B cell (primary cell): ENCODE measurements at regions not wholly inside any gene's neighbourhood (a gene's known extent, or its start where the extent isn't known, plus 50 kb on each side); places are given as distances from the start of the nearest gene placed in this dataset.

ENCODE experiments used
- ATAC-seq: fragments of 200-7000 bp; cut with Tn5 transposase; one replicate; pipeline ENCODE4 v1.10.0; 2021; ENCODE audit warnings: low read depth, mild to moderate bottlenecking, moderate number of reproducible peaks, moderate library complexity
- CTCF ChIA-PET: fragments of 350-600 bp; sonication (Branson Sonifier 250); formaldehyde crosslinking; loops from one replicate; lab custom pipeline; 2021; ENCODE audit warnings: antibody characterized with exemption, inconsistent platforms; lab: Charles Lee
- POLR2A ChIA-PET: fragments of 350-600 bp; sonication (Branson Sonifier 250); formaldehyde crosslinking; loops from one replicate; lab custom pipeline; 2021; ENCODE audit warnings: antibody characterized with exemption; lab: Charles Lee
- DNase-seq: peaks from one replicate; pipeline ENCODE4 v3.0.0; 2013
- H2AFZ ChIP-seq: 2 replicates; pipeline ENCODE4 v1.6.1; 2012; ENCODE audit warnings: mild to moderate bottlenecking, low read depth, low read length; ENCODE audit not compliant: insufficient read depth, poor library complexity, severe bottlenecking
- H3K27ac ChIP-seq, 2 donors: 1 replicate in 1 of 2; 2 replicates in 1 of 2; pipeline ENCODE4 v1.5.1; 2012 to 2013; ENCODE audit warnings: low read length in 2 of 2, mild to moderate bottlenecking in 2 of 2, moderate library complexity in 1 of 2
- H3K27me3 ChIP-seq, 4 experiments: fragments of 200-600 bp in 1 of 4; sonication (generic) in 1 of 4; replicated peaks in 1 of 4; 1 replicate in 2 of 4; 2 replicates in 2 of 4; pipeline versions ENCODE4 v1.6.1 to v1.7.0; 2013 to 2016; ENCODE audit warnings: low read length in 3 of 4, mild to moderate bottlenecking in 2 of 4, mixed read lengths in 1 of 4, moderate library complexity in 1 of 4; ENCODE audit not compliant: insufficient read depth in 4 of 4, control insufficient read depth in 3 of 4; ENCODE audit errors: control extremely low read depth in 1 of 4
- H3K36me3 ChIP-seq, 2 experiments: replicated peaks in 1 of 2; 1 replicate in 1 of 2; 2 replicates in 1 of 2; pipeline versions ENCODE4 v1.6.1 to v1.7.1; 2013; ENCODE audit warnings: low read length in 1 of 2; ENCODE audit not compliant: insufficient read depth in 2 of 2, control insufficient read depth in 1 of 2; ENCODE audit errors: control extremely low read depth in 1 of 2, extremely low read depth in 1 of 2
- H3K4me1 ChIP-seq, 2 donors: fragments of 200-600 bp in 1 of 2; sonication (generic) in 1 of 2; 1 replicate in 1 of 2; 2 replicates in 1 of 2; pipeline versions ENCODE4 v1.5.1 to v1.6.1; 2013 to 2017; ENCODE audit warnings: low read length in 2 of 2; ENCODE audit not compliant: control insufficient read depth in 2 of 2, insufficient read depth in 2 of 2
- H3K4me2 ChIP-seq: replicated peaks from 2 replicates; pipeline ENCODE3; 2012; ENCODE audit warnings: mild to moderate bottlenecking, low read depth, low read length; ENCODE audit not compliant: poor library complexity, severe bottlenecking
- H3K4me3 ChIP-seq, 5 experiments: fragments of 200-600 bp in 1 of 5; sonication (generic) in 1 of 5; 1 replicate in 3 of 5; 2 replicates in 2 of 5; pipeline versions ENCODE4 v1.5.1 to v1.7.0; 2011 to 2016; ENCODE audit warnings: low read length in 4 of 5, mild to moderate bottlenecking in 4 of 5, low read depth in 2 of 5, control low read depth in 1 of 5, moderate library complexity in 1 of 5; ENCODE audit not compliant: insufficient read depth in 1 of 5; ENCODE audit errors: control extremely low read depth in 1 of 5, extremely low read depth in 1 of 5
- H3K79me2 ChIP-seq: fragments of 200-600 bp; sonication (generic); one replicate; pipeline ENCODE4 v1.6.0; 2016; ENCODE audit warnings: low read length; ENCODE audit not compliant: control insufficient read depth, insufficient read depth
- H3K9ac ChIP-seq: fragments of 200-600 bp; sonication (generic); 2 replicates; pipeline ENCODE4 v1.6.1; 2017; ENCODE audit warnings: mild to moderate bottlenecking, low read length, moderate library complexity
- H3K9me3 ChIP-seq, 3 donors: one replicate each; pipeline versions ENCODE4 v1.6.1 to v1.7.1; 2013; ENCODE audit warnings: low read length in 2 of 3; ENCODE audit not compliant: control insufficient read depth in 2 of 3, insufficient read depth in 1 of 3; ENCODE audit errors: control extremely low read depth in 1 of 3
- H4K20me1 ChIP-seq: 2 replicates; pipeline ENCODE4 v1.6.0; 2012; ENCODE audit warnings: mild to moderate bottlenecking, low read length; ENCODE audit not compliant: insufficient read depth, control insufficient read depth, poor library complexity, severe bottlenecking
- H3K27ac Mint-ChIP-seq: one replicate; pipeline ENCODE4 v1.8.0; 2021; ENCODE audit warnings: mixed read lengths
- H3K27me3 Mint-ChIP-seq: one replicate; pipeline ENCODE4 v1.8.0; 2021; ENCODE audit warnings: mixed read lengths
- H3K4me1 Mint-ChIP-seq: one replicate; pipeline ENCODE4 v1.8.0; 2021; ENCODE audit warnings: mixed read lengths
- H3K4me3 Mint-ChIP-seq: one replicate; pipeline ENCODE4 v1.8.0; 2021; ENCODE audit warnings: mixed read lengths
- H3K9me3 Mint-ChIP-seq: one replicate; pipeline ENCODE4 v1.8.0; 2022; ENCODE audit warnings: mixed read lengths; ENCODE audit not compliant: insufficient read depth
- CTCF ChIP-seq: fragments of 200-600 bp; IDR thresholded peaks from one replicate; pipeline ENCODE4 v1.8.0; 2022; ENCODE audit warnings: antibody characterized with exemption, mild to moderate bottlenecking
- EZH2 ChIP-seq: IDR thresholded peaks from 2 replicates; pipeline ENCODE4 v1.6.1; 2012; ENCODE audit warnings: borderline replicate concordance, low read depth, mild to moderate bottlenecking, moderate library complexity, low read length; ENCODE audit not compliant: insufficient read depth, poor library complexity, severe bottlenecking
- WGBS: methylation state at CpG from one replicate; pipeline ENCODE4 v1.1.5; 2013; ENCODE audit warnings: missing lambda C conversion rate; ENCODE audit not compliant: insufficient coverage; 5-methylcytosine and 5-hydroxymethylcytosine counted together
- intact Hi-C: fragments of 100-400 bp; cut with micrococcal nuclease; formaldehyde crosslinking; loops from one replicate; pipeline ENCODE4 v1.10.0; 2022

GRCh38 chr5:37983463-37983862 is 143.6 kb upstream of the GDNF start:
- Histone ChIP-seq H3K27me3 (no peaks in the 10 kb centered on the region), H4K20me1 (no peaks in the 10 kb centered on the region), H2AFZ (no peak overlapping the region), H3K9me3 (no peaks in the 10 kb centered on the region), H3K4me1 (no peaks in the 10 kb centered on the region), H3K27ac (no peak overlapping the region), H3K79me2 (no peaks in the 10 kb centered on the region), H3K4me2 (no peak overlapping the region), H3K9ac (no peak overlapping the region), H3K36me3 (no peaks in the 10 kb centered on the region), H3K4me3 (no peak overlapping the region)
- intact Hi-C loops: no loop called here
- ChIA-PET CTCF (no interaction called here), POLR2A (no interaction called here)
- TF ChIP-seq CTCF (no peak), EZH2 (no peak)
- Mint-ChIP-seq H3K4me3 (no peak overlapping the region), H3K27ac (no peak overlapping the region), H3K9me3 (no peaks in the 10 kb centered on the region), H3K4me1 (no peaks in the 10 kb centered on the region), H3K27me3 (peaks cover 7% of the 10 kb centered on the region)
- ATAC-seq (no peak), DNase-seq (no peak)
- WGBS: no CpG with 5 or more reads among the region's 2 CpGs

DNA sequence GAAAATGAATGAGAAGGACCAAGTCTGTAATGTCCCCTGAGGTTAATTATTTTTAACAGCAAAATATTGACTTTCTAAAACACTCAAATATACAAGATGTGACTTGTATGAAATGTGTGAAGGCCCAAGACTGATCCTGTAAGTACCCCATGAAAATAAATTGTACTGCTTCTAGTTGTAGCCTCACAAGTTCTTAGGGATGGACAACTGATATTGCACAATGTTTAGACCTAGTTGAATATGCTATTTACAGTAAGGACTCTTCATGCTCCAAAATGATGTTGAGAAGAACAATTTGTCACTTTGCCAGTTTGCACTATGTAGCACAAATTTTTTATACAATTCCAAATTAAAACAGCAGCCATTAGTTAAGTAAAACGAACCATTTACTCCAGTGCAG is 139.7 kb upstream of the GDNF start:
- H2AFZ ChIP-seq: no peak overlapping the region
- Mint-ChIP-seq H3K27me3 (peaks cover 2% of the 10 kb centered on the region), H3K4me1 (no peaks in the 10 kb centered on the region), H3K4me3 (no peak overlapping the region), H3K9me3 (no peaks in the 10 kb centered on the region), H3K27ac (no peak overlapping the region)
- DNase-seq (no peak), ATAC-seq (no peak)
- H3K4me3 ChIP-seq: no peak overlapping the region
- intact Hi-C loops: no loop called here
- no peaks in the 10 kb centered on the region for H3K27me3 ChIP-seq
- H4K20me1 ChIP-seq: no peaks in the 10 kb centered on the region
- H3K36me3 ChIP-seq: no peaks in the 10 kb centered on the region
- WGBS: no CpG with 5 or more reads among the region's 1 CpG
- H3K9me3 ChIP-seq: peaks cover 0 to 4% (median 0%) of the 10 kb centered on the region in 3 donors
- CTCF ChIA-PET: no interaction called here
- TF ChIP-seq CTCF (no peak), EZH2 (no peak)
- no peak overlapping the region for H3K4me2 ChIP-seq
- H3K9ac ChIP-seq: no peak overlapping the region
- no peaks in the 10 kb centered on the region for H3K4me1 ChIP-seq
- POLR2A ChIA-PET: no interaction called here
- no peak overlapping the region for H3K27ac ChIP-seq
- H3K79me2 ChIP-seq: no peaks in the 10 kb centered on the region
